ENCODE measurements at regions not wholly inside any gene's neighbourhood (a gene's known extent, or its start where the extent isn't known, plus 50 kb on each side); places are given as distances from the start of the nearest gene placed in this dataset.

DNA sequence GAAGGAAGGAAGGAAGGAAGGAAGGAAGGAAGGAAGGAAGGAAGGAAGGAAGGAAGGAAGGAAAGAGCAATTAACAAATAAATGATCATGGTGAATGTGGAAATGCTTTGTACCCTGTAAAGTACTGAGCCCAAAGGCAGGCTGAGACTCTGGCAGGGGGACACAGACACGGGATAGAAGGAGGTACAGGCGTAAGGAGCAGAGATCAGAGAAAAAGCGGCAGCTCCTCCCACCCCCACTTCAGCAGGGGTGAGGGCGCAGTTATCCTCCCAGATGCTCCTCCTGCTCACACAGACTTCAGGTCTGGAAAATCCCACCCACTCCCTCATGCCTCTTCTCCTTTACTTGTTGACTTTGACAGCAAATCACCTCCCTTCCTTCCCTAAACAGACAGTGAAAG lies 464.5 kb downstream of the MATN1 start:
- TF ChIP-seq EZH2phosphoT487 (IDR thresholded peaks at IDR 0.05; ENCODE audit: borderline replicate concordance, low read length), result no peak
- TF ChIP-seq, protein P1, sequence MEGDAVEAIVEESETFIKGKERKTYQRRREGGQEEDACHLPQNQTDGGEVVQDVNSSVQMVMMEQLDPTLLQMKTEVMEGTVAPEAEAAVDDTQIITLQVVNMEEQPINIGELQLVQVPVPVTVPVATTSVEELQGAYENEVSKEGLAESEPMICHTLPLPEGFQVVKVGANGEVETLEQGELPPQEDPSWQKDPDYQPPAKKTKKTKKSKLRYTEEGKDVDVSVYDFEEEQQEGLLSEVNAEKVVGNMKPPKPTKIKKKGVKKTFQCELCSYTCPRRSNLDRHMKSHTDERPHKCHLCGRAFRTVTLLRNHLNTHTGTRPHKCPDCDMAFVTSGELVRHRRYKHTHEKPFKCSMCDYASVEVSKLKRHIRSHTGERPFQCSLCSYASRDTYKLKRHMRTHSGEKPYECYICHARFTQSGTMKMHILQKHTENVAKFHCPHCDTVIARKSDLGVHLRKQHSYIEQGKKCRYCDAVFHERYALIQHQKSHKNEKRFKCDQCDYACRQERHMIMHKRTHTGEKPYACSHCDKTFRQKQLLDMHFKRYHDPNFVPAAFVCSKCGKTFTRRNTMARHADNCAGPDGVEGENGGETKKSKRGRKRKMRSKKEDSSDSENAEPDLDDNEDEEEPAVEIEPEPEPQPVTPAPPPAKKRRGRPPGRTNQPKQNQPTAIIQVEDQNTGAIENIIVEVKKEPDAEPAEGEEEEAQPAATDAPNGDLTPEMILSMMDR (IDR thresholded peaks at IDR 0.05; ENCODE audit: low read depth, low read length, poor library complexity, severe bottlenecking), result no peak
